HG03196 (cell line): ENCODE measurements at regions not wholly inside any gene's neighbourhood (a gene's known extent, or its start where the extent isn't known, plus 50 kb on each side); places are given as distances from the start of the nearest gene placed in this dataset.

Experiments used
- ATAC-seq: cut with Tn5 transposase; IDR thresholded peaks from one replicate; pipeline ENCODE4 v1.9.1; 2021; ENCODE audit not compliant: unreplicated experiment

GRCh38 chr2:103660947-103661346 is 899.1 kb downstream of the TMEM182 start:
- ATAC-seq: no peak

- no peak for ATAC-seq
Measured at GRCh38 chr2:103664690-103665089, 902.9 kb downstream of the TMEM182 start.

GRCh38 chr2:103667335-103667884 is 905.6 kb downstream of the TMEM182 start:
- no peak for ATAC-seq

GRCh38 chr2:103669531-103669930 is 907.7 kb downstream of the TMEM182 start:
- ATAC-seq: no peak
